Liver (tissue), 7 donors: ENCODE measurements at regions not wholly inside any gene's neighbourhood (a gene's known extent, or its start where the extent isn't known, plus 50 kb on each side); places are given as distances from the start of the nearest gene placed in this dataset.

Experiments
- DNase-seq: peaks from one replicate; pipeline ENCODE4 v3.0.0-alpha.2; 2017; ENCODE audit warnings: low spot score
- H3K27ac ChIP-seq, 2 donors: one replicate each; pipeline ENCODE4 v1.7.0; 2013; ENCODE audit warnings: inconsistent platforms in 2 of 2, low read length in 2 of 2, control low read depth in 1 of 2, low read depth in 1 of 2, mild to moderate bottlenecking in 1 of 2
- H3K27me3 ChIP-seq, 4 donors: one replicate each; pipeline versions ENCODE4 v1.6.1 to v1.7.0; 2013; ENCODE audit warnings: low read length in 3 of 4, inconsistent platforms in 1 of 4, mild to moderate bottlenecking in 1 of 4, moderate library complexity in 1 of 4; ENCODE audit not compliant: control insufficient read depth in 4 of 4, insufficient read depth in 4 of 4
- H3K36me3 ChIP-seq, 4 donors: one replicate each; pipeline versions ENCODE4 v1.6.1 to v1.7.0; 2013; ENCODE audit warnings: low read length in 3 of 4, mild to moderate bottlenecking in 3 of 4, low read depth in 1 of 4, moderate library complexity in 1 of 4; ENCODE audit not compliant: control insufficient read depth in 4 of 4, insufficient read depth in 3 of 4
- H3K4me1 ChIP-seq, 4 donors: one replicate each; pipeline versions ENCODE4 v1.6.1 to v1.7.0; 2013; ENCODE audit warnings: low read length in 3 of 4, mild to moderate bottlenecking in 3 of 4, moderate library complexity in 1 of 4; ENCODE audit not compliant: control insufficient read depth in 4 of 4, insufficient read depth in 4 of 4
- H3K4me3 ChIP-seq, 3 donors: one replicate each; pipeline versions ENCODE4 v1.6.1 to v1.7.0; 2013; ENCODE audit warnings: low read length in 3 of 3, control low read depth in 1 of 3, low read depth in 1 of 3, mild to moderate bottlenecking in 1 of 3
- H3K9ac ChIP-seq, 2 donors: one replicate each; pipeline ENCODE4 v1.7.0; 2013; ENCODE audit warnings: low read length in 2 of 2, mild to moderate bottlenecking in 2 of 2, moderate library complexity in 2 of 2, control low read depth in 1 of 2, low read depth in 1 of 2
- H3K9me3 ChIP-seq, 4 donors: one replicate each; pipeline versions ENCODE4 v1.6.1 to v1.7.0; 2013; ENCODE audit warnings: low read length in 3 of 4; ENCODE audit not compliant: control insufficient read depth in 4 of 4
- FOXA1 ChIP-seq: IDR thresholded peaks from 2 replicates; pipeline ENCODE4 v1.6.1; 2016; ENCODE audit warnings: antibody characterized with exemption
- FOXA2 ChIP-seq: IDR thresholded peaks from 2 replicates; pipeline ENCODE4 v1.6.1; 2016; ENCODE audit warnings: antibody characterized with exemption
- GABPA ChIP-seq, 2 donors: IDR thresholded peaks in 1 of 2; conservative IDR thresholded peaks in 1 of 2; 2 replicates each; pipeline ENCODE4 v1.6.1; 2016; ENCODE audit warnings: antibody characterized with exemption in 2 of 2, mild to moderate bottlenecking in 1 of 2, moderate library complexity in 1 of 2
- HNF4A ChIP-seq, 2 donors: conservative IDR thresholded peaks; 2 replicates each; pipeline ENCODE4 v1.6.1; 2016; ENCODE audit warnings: antibody characterized with exemption in 2 of 2, mild to moderate bottlenecking in 2 of 2
- JUND ChIP-seq, 2 donors: IDR thresholded peaks; 2 replicates each; pipeline ENCODE4 v1.6.1; 2016; ENCODE audit warnings: antibody characterized with exemption in 2 of 2
- RXRA ChIP-seq, 2 donors: IDR thresholded peaks; 2 replicates each; pipeline ENCODE4 v1.6.1; 2017 to 2018; ENCODE audit warnings: antibody characterized with exemption in 2 of 2, mild to moderate bottlenecking in 1 of 2
- SP1 ChIP-seq: IDR thresholded peaks from 2 replicates; pipeline ENCODE4 v1.6.1; 2018; ENCODE audit warnings: antibody characterized with exemption, mild to moderate bottlenecking
- TAF1 ChIP-seq: conservative IDR thresholded peaks from 2 replicates; pipeline ENCODE4 v1.6.1; 2016; ENCODE audit warnings: antibody characterized with exemption, mild to moderate bottlenecking
- YY1 ChIP-seq: IDR thresholded peaks from 2 replicates; pipeline ENCODE4 v1.6.1; 2016; ENCODE audit warnings: antibody characterized with exemption, mild to moderate bottlenecking
- WGBS: extraction: QIAGEN DNeasy Blood & Tissue Kit; methylation state at CpG from one replicate; pipeline ENCODE4 v1.1.7; 2013; 5-methylcytosine and 5-hydroxymethylcytosine counted together
- TF ChIP-seq, protein P1 (sequence below): IDR thresholded peaks from 2 replicates; pipeline ENCODE4 v1.6.1; 2016; ENCODE audit warnings: antibody characterized with exemption, mild to moderate bottlenecking
- TF ChIP-seq, protein P2 (sequence below): IDR thresholded peaks from 2 replicates; pipeline ENCODE4 v1.6.1; 2016; ENCODE audit warnings: antibody characterized with exemption
- donor health status: healthy.
- donor health status: healthy.
- donor health status: healthy.
- donor health status: healthy.

DNA sequence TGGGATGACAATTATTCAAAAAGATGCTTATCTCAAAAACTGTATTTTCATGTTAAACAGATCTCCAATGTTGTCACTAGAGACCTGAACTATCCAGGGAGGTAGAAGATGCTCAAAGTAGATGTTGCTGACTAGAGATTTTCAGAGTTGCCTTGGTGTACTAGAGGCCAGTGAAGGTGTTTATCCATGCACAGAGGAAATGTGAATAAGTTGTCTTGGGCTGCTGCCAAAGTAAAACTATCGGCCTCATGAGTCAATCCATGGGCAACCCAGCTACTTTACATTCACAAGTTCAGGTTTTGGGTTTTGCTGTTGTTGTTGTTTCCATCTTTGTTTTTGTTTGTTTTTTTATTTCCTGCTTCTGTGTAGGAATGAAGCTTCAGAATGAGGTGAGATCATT is 141.1 kb upstream of the RANBP3L start:
- no peak for TF ChIP-seq SP1
- no peak overlapping the region for H3K27ac ChIP-seq
- WGBS, result 46% methylated on average over 1 of the region's 1 CpG

DNA sequence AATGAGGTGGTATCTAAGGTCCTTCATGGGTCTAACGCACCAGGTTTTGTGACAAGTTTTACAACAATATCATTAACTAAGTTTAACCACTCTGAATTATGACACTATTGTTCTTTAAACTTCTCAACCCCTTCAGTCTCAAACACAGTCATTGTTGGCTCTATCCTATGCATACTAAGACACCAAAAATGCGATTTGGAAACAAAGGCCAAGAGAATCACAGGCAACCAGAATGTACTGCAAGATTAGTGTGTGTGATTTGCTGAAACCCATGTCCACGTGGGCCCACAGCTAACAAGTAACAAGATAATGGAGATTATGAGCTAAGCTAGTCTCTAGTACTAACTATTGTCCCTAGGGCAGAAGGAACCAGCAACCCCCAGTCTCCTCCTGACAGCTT is 142.2 kb upstream of the RANBP3L start:
- no peaks in the 10 kb centered on the region for H3K36me3 ChIP-seq
- TF ChIP-seq, protein P1, sequence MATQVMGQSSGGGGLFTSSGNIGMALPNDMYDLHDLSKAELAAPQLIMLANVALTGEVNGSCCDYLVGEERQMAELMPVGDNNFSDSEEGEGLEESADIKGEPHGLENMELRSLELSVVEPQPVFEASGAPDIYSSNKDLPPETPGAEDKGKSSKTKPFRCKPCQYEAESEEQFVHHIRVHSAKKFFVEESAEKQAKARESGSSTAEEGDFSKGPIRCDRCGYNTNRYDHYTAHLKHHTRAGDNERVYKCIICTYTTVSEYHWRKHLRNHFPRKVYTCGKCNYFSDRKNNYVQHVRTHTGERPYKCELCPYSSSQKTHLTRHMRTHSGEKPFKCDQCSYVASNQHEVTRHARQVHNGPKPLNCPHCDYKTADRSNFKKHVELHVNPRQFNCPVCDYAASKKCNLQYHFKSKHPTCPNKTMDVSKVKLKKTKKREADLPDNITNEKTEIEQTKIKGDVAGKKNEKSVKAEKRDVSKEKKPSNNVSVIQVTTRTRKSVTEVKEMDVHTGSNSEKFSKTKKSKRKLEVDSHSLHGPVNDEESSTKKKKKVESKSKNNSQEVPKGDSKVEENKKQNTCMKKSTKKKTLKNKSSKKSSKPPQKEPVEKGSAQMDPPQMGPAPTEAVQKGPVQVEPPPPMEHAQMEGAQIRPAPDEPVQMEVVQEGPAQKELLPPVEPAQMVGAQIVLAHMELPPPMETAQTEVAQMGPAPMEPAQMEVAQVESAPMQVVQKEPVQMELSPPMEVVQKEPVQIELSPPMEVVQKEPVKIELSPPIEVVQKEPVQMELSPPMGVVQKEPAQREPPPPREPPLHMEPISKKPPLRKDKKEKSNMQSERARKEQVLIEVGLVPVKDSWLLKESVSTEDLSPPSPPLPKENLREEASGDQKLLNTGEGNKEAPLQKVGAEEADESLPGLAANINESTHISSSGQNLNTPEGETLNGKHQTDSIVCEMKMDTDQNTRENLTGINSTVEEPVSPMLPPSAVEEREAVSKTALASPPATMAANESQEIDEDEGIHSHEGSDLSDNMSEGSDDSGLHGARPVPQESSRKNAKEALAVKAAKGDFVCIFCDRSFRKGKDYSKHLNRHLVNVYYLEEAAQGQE, result no peak
- TF ChIP-seq HNF4A (conservative IDR thresholded peaks at IDR 0.05), result no peak
- no peaks in the 10 kb centered on the region for H3K9me3 ChIP-seq
- H3K27me3 ChIP-seq, result no peaks in the 10 kb centered on the region
- H3K4me1 ChIP-seq, result no peaks in the 10 kb centered on the region
- WGBS, result 87% methylated on average over 3 of the region's 3 CpGs
- H3K9ac ChIP-seq, result no peak overlapping the region
- no peak overlapping the region for H3K4me3 ChIP-seq
- DNase-seq, result no peak
- H3K27ac ChIP-seq, result no peak overlapping the region

More for the DNA sequence above, 141.1 kb upstream of the RANBP3L start:
- H3K36me3 ChIP-seq, result no peaks in the 10 kb centered on the region
- H3K27me3 ChIP-seq, result no peaks in the 10 kb centered on the region
- no peak overlapping the region for H3K9ac ChIP-seq
- no peaks in the 10 kb centered on the region for H3K9me3 ChIP-seq
- no peak overlapping the region for H3K4me3 ChIP-seq
- no peaks in the 10 kb centered on the region for H3K4me1 ChIP-seq
- DNase-seq, result no peak

DNA sequence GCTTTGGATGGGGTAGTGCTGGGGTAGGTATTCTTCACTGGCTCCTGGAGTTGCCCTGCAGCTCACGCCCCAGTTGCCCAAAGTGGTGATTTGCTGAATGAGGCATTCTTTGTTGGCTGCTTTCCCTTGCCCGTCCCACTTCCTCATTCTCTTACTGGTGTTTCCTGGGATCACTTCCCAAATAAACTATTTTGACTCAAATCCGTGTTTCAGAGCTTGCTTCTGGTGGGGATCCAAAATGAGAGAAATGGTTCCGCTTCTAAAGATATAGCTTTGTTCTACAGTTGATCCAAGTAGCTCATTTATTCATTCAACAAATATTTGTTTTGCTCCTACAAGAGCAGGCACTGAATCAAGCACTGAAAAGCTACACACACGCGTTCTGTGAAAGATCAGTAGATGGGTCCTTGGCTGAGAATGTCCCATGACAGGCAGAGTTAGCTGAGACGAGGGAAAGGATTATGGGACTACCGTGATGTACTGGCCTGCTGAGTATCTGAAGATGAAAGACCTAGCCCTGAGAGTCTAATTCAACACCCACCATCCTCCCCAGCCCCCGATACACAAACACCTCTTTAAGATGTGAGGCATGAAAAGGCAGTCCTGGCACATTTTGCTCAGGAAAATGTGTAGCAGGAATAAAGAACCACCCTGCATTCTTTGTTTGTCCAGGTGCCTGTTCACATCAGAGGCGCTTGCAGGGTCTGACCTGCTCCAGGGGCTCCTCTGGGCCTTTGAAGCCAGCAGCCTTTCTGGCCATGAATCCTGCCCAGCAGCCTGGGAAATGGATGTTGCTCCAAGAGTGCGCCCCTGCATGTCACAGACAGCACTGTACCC is 143.1 kb upstream of the RANBP3L start:
- H3K9ac ChIP-seq, result no peak overlapping the region
- DNase-seq, result no peak
- no peak overlapping the region for H3K4me3 ChIP-seq
- TF ChIP-seq FOXA2, result no peak
- TF ChIP-seq JUND (IDR thresholded peaks at IDR 0.05), result no peak
- TF ChIP-seq GABPA (IDR thresholded peaks at IDR 0.05 in 1 of 2, conservative IDR thresholded peaks at IDR 0.05 in 1 of 2), result no peak
- H3K36me3 ChIP-seq, result no peaks in the 10 kb centered on the region
- no peaks in the 10 kb centered on the region for H3K4me1 ChIP-seq
- WGBS, result 74% methylated on average over 11 of the region's 11 CpGs
- no peak overlapping the region for H3K27ac ChIP-seq
- no peaks in the 10 kb centered on the region for H3K9me3 ChIP-seq
- no peaks in the 10 kb centered on the region for H3K27me3 ChIP-seq

DNA sequence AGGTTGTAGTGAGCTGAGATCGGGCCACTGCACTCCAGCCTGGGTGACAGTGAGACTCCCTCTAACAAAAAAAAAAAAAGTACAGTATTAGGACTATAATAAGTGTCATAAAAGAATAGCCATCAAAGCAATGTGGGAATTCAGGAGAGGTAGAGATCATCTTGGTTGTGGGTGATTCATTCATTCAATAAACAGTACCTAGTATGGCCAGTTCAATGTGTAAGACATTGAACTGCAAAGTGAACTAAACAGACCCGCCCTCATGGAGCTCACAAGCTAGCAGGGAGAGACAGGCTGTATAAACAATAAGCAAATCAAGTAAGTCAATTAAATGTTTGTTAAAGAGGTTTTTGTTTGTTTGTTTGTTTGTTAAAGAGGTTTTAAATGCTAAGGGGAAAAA is 146.1 kb upstream of the RANBP3L start:
- Histone ChIP-seq H3K27ac (no peak overlapping the region), H3K4me3 (no peak overlapping the region), H3K27me3 (no peaks in the 10 kb centered on the region), H3K4me1 (no peaks in the 10 kb centered on the region), H3K36me3 (no peaks in the 10 kb centered on the region), H3K9ac (no peak overlapping the region), H3K9me3 (no peaks in the 10 kb centered on the region)
- no peak for DNase-seq
- TF ChIP-seq YY1 (no peak), RXRA (IDR thresholded peaks at IDR 0.05) (no peak), TAF1 (no peak), FOXA1 (no peak)
- TF ChIP-seq, protein P2, sequence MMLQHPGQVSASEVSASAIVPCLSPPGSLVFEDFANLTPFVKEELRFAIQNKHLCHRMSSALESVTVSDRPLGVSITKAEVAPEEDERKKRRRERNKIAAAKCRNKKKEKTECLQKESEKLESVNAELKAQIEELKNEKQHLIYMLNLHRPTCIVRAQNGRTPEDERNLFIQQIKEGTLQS, result no peak
- TF ChIP-seq, protein P1, result no peak
- WGBS, result 92% methylated on average over 2 of the region's 2 CpGs
